Right lobe of liver (tissue), 4 donors: ENCODE measurements at regions not wholly inside any gene's neighbourhood (a gene's known extent, or its start where the extent isn't known, plus 50 kb on each side); places are given as distances from the start of the nearest gene placed in this dataset.

Source experiments
- POLR2A ChIP-seq: fragments of 450-650 bp; IDR thresholded peaks from one replicate; pipeline ENCODE4 v1.6.1; 2017; ENCODE audit warnings: antibody characterized with exemption, mild to moderate bottlenecking
- TF ChIP-seq, protein P1 (sequence below), 4 donors: fragments of 200-600 bp in 3 of 4; fragments of 450-650 bp in 1 of 4; IDR thresholded peaks; one replicate each; pipeline versions ENCODE4 v1.5.1 to v1.8.0; 2016 to 2022; ENCODE audit warnings: antibody characterized with exemption in 4 of 4, mild to moderate bottlenecking in 2 of 4
- donor health status: DM: no; HTN: no; CAD: no.
- donor health status: DM: no; HTN: no; CAD: no.
- donor health status: DM: no; HTN: yes; CAD: no.

DNA sequence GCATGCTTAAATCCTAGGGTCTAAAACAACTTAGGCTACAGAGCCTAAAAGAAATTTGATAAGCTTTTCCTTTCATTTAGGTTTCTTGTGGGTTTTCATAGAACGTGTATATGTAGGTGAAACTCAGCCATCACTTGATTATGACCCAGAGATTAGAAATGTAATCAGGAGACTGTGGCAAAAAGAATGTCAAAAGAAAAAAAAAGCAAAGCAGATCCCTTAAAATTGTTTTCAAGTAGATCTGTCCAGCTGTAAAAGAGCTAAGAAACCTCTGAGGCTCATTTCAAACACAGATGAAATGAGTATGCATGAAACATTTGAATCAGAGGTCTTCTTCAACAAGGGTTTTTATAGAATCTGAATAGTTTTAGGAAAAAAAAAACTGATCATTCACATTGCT lies 341.3 kb upstream of the PRDM1 start:
- TF ChIP-seq, protein P1, sequence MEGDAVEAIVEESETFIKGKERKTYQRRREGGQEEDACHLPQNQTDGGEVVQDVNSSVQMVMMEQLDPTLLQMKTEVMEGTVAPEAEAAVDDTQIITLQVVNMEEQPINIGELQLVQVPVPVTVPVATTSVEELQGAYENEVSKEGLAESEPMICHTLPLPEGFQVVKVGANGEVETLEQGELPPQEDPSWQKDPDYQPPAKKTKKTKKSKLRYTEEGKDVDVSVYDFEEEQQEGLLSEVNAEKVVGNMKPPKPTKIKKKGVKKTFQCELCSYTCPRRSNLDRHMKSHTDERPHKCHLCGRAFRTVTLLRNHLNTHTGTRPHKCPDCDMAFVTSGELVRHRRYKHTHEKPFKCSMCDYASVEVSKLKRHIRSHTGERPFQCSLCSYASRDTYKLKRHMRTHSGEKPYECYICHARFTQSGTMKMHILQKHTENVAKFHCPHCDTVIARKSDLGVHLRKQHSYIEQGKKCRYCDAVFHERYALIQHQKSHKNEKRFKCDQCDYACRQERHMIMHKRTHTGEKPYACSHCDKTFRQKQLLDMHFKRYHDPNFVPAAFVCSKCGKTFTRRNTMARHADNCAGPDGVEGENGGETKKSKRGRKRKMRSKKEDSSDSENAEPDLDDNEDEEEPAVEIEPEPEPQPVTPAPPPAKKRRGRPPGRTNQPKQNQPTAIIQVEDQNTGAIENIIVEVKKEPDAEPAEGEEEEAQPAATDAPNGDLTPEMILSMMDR (IDR thresholded peaks at IDR 0.05): no peak
- no peak for TF ChIP-seq POLR2A
